ENCODE measurements at regions not wholly inside any gene's neighbourhood (a gene's known extent, or its start where the extent isn't known, plus 50 kb on each side); places are given as distances from the start of the nearest gene placed in this dataset.

- CTCF ChIA-PET, result no interaction called here
- Mint-ChIP-seq H3K27ac (no peak overlapping the region), H3K27me3 (ENCODE audit: low read depth) (no peaks in the 10 kb centered on the region), H3K36me3 (ENCODE audit: low read depth) (no peaks in the 10 kb centered on the region), H3K9me3 (ENCODE audit: insufficient read depth) (no peaks in the 10 kb centered on the region), H3K4me1 (ENCODE audit: low read depth) (no peaks in the 10 kb centered on the region), H3K4me3 (no peak overlapping the region)
- ATAC-seq (no peak), DNase-seq (no peak)
- POLR2A ChIA-PET, result no interaction called here
Measured at GRCh38 chr5:124044613-124045012, 532.6 kb downstream of the CSNK1G3 start.

- CTCF ChIA-PET, result no interaction called here
- POLR2A ChIA-PET, result no interaction called here
- no peaks in the 10 kb centered on the region for H3K27me3 Mint-ChIP-seq (ENCODE audit: low read depth)
- no peaks in the 10 kb centered on the region for H3K36me3 Mint-ChIP-seq (ENCODE audit: low read depth)
- H3K4me3 Mint-ChIP-seq, result no peak overlapping the region
- no peaks in the 10 kb centered on the region for H3K9me3 Mint-ChIP-seq (ENCODE audit: insufficient read depth)
- no peaks in the 10 kb centered on the region for H3K4me1 Mint-ChIP-seq (ENCODE audit: low read depth)
- H3K27ac Mint-ChIP-seq, result no peak overlapping the region
- DNase-seq (no peak), ATAC-seq (no peak)
Measured at GRCh38 chr5:124043456-124043855, 531.5 kb downstream of the CSNK1G3 start.

GRCh38 chr5:124040799-124041198, 528.8 kb downstream of the CSNK1G3 start:
- Mint-ChIP-seq H3K4me1 (ENCODE audit: low read depth) (no peaks in the 10 kb centered on the region), H3K27ac (no peak overlapping the region), H3K27me3 (ENCODE audit: low read depth) (no peaks in the 10 kb centered on the region), H3K4me3 (no peak overlapping the region), H3K36me3 (ENCODE audit: low read depth) (no peaks in the 10 kb centered on the region), H3K9me3 (ENCODE audit: insufficient read depth) (no peaks in the 10 kb centered on the region)
- POLR2A ChIA-PET, result no interaction called here
- DNase-seq (no peak), ATAC-seq (no peak)
- CTCF ChIA-PET, result no interaction called here

- Mint-ChIP-seq H3K27me3 (ENCODE audit: low read depth) (no peaks in the 10 kb centered on the region), H3K36me3 (ENCODE audit: low read depth) (no peaks in the 10 kb centered on the region), H3K4me3 (no peak overlapping the region), H3K4me1 (ENCODE audit: low read depth) (no peaks in the 10 kb centered on the region), H3K27ac (no peak overlapping the region), H3K9me3 (ENCODE audit: insufficient read depth) (no peaks in the 10 kb centered on the region)
- CTCF ChIA-PET, result no interaction called here
- ATAC-seq, result no peak
- POLR2A ChIA-PET, result no interaction called here
- DNase-seq, result no peak
Measured at GRCh38 chr5:124039410-124039809, 527.4 kb downstream of the CSNK1G3 start.

GRCh38 chr5:124036786-124037185, 524.8 kb downstream of the CSNK1G3 start:
- POLR2A ChIA-PET, result interaction anchor here (0.7 kb wide), 1 partner anchor 421 kb away, joined by 3 read pairs; no protein-coding TSS in a partner anchor
- DNase-seq (no peak), ATAC-seq (no peak)
- CTCF ChIA-PET, result no interaction called here
- H3K9me3 Mint-ChIP-seq (ENCODE audit: insufficient read depth), result no peaks in the 10 kb centered on the region
- no peaks in the 10 kb centered on the region for H3K4me1 Mint-ChIP-seq (ENCODE audit: low read depth)
- no peak overlapping the region for H3K4me3 Mint-ChIP-seq
- H3K36me3 Mint-ChIP-seq (ENCODE audit: low read depth), result no peaks in the 10 kb centered on the region
- no peak overlapping the region for H3K27ac Mint-ChIP-seq
- H3K27me3 Mint-ChIP-seq (ENCODE audit: low read depth), result no peaks in the 10 kb centered on the region

GRCh38 chr5:124034963-124035362, 523.0 kb downstream of the CSNK1G3 start:
- H3K27ac Mint-ChIP-seq, result no peak overlapping the region
- ChIA-PET CTCF (no interaction called here), POLR2A (no interaction called here)
- no peaks in the 10 kb centered on the region for H3K4me1 Mint-ChIP-seq (ENCODE audit: low read depth)
- ATAC-seq (no peak), DNase-seq (no peak)
- no peaks in the 10 kb centered on the region for H3K9me3 Mint-ChIP-seq (ENCODE audit: insufficient read depth)
- no peaks in the 10 kb centered on the region for H3K27me3 Mint-ChIP-seq (ENCODE audit: low read depth)
- no peaks in the 10 kb centered on the region for H3K36me3 Mint-ChIP-seq (ENCODE audit: low read depth)
- H3K4me3 Mint-ChIP-seq, result no peak overlapping the region

GRCh38 chr5:124034083-124034700, 522.2 kb downstream of the CSNK1G3 start:
- no peak overlapping the region for H3K4me3 Mint-ChIP-seq
- ATAC-seq (no peak), DNase-seq (no peak)
- CTCF ChIA-PET, result no interaction called here
- POLR2A ChIA-PET, result no interaction called here
- no peaks in the 10 kb centered on the region for H3K9me3 Mint-ChIP-seq (ENCODE audit: insufficient read depth)
- H3K36me3 Mint-ChIP-seq (ENCODE audit: low read depth), result no peaks in the 10 kb centered on the region
- no peaks in the 10 kb centered on the region for H3K4me1 Mint-ChIP-seq (ENCODE audit: low read depth)
- no peaks in the 10 kb centered on the region for H3K27me3 Mint-ChIP-seq (ENCODE audit: low read depth)
- no peak overlapping the region for H3K27ac Mint-ChIP-seq

- ATAC-seq, result no peak
- DNase-seq, result no peak
- H3K27ac Mint-ChIP-seq, result no peak overlapping the region
- no peaks in the 10 kb centered on the region for H3K9me3 Mint-ChIP-seq (ENCODE audit: insufficient read depth)
- no peaks in the 10 kb centered on the region for H3K4me1 Mint-ChIP-seq (ENCODE audit: low read depth)
- CTCF ChIA-PET, result no interaction called here
- no peaks in the 10 kb centered on the region for H3K36me3 Mint-ChIP-seq (ENCODE audit: low read depth)
- H3K27me3 Mint-ChIP-seq (ENCODE audit: low read depth), result no peaks in the 10 kb centered on the region
- no peak overlapping the region for H3K4me3 Mint-ChIP-seq
- POLR2A ChIA-PET, result no interaction called here
Measured at GRCh38 chr5:124030043-124030491, 518.1 kb downstream of the CSNK1G3 start.

- ATAC-seq (no peak), DNase-seq (no peak)
- Mint-ChIP-seq H3K36me3 (ENCODE audit: low read depth) (no peaks in the 10 kb centered on the region), H3K9me3 (ENCODE audit: insufficient read depth) (no peaks in the 10 kb centered on the region), H3K27ac (no peak overlapping the region), H3K27me3 (ENCODE audit: low read depth) (no peaks in the 10 kb centered on the region), H3K4me1 (ENCODE audit: low read depth) (no peaks in the 10 kb centered on the region), H3K4me3 (no peak overlapping the region)
- CTCF ChIA-PET, result no interaction called here
- POLR2A ChIA-PET, result no interaction called here
Measured at GRCh38 chr5:124027441-124027840, 515.5 kb downstream of the CSNK1G3 start.

- DNase-seq (no peak), ATAC-seq (no peak)
- POLR2A ChIA-PET, result no interaction called here
- CTCF ChIA-PET, result no interaction called here
- H3K36me3 Mint-ChIP-seq (ENCODE audit: low read depth), result no peaks in the 10 kb centered on the region
- no peak overlapping the region for H3K4me3 Mint-ChIP-seq
- H3K27ac Mint-ChIP-seq, result no peak overlapping the region
- peaks cover 2% of the 10 kb centered on the region for H3K9me3 Mint-ChIP-seq (ENCODE audit: insufficient read depth)
- H3K27me3 Mint-ChIP-seq (ENCODE audit: low read depth), result no peaks in the 10 kb centered on the region
- H3K4me1 Mint-ChIP-seq (ENCODE audit: low read depth), result no peaks in the 10 kb centered on the region
Measured at GRCh38 chr5:124025306-124025845, 513.4 kb downstream of the CSNK1G3 start.

- POLR2A ChIA-PET, result no interaction called here
Measured at GRCh38 chr5:124022966-124023365, 511.0 kb downstream of the CSNK1G3 start.

GRCh38 chr5:124021776-124022175, 509.8 kb downstream of the CSNK1G3 start:
- Mint-ChIP-seq H3K4me3 (no peak overlapping the region), H3K27me3 (ENCODE audit: low read depth) (no peaks in the 10 kb centered on the region), H3K36me3 (ENCODE audit: low read depth) (no peaks in the 10 kb centered on the region), H3K4me1 (ENCODE audit: low read depth) (no peaks in the 10 kb centered on the region), H3K27ac (no peak overlapping the region), H3K9me3 (ENCODE audit: insufficient read depth) (peaks cover 5% of the 10 kb centered on the region)
- DNase-seq, result no peak
- ATAC-seq, result no peak
- CTCF ChIA-PET, result no interaction called here
- POLR2A ChIA-PET, result no interaction called here

More at GRCh38 chr5:124022966-124023365, 511.0 kb downstream of the CSNK1G3 start:
- Mint-ChIP-seq H3K27ac (no peak overlapping the region), H3K4me1 (ENCODE audit: low read depth) (no peaks in the 10 kb centered on the region), H3K4me3 (no peak overlapping the region), H3K9me3 (ENCODE audit: insufficient read depth) (peaks cover 5% of the 10 kb centered on the region), H3K36me3 (ENCODE audit: low read depth) (no peaks in the 10 kb centered on the region), H3K27me3 (ENCODE audit: low read depth) (no peaks in the 10 kb centered on the region)
- CTCF ChIA-PET, result no interaction called here
- DNase-seq, result no peak
- no peak for ATAC-seq

- DNase-seq, result no peak
- H3K9me3 Mint-ChIP-seq (ENCODE audit: insufficient read depth), result peaks cover 5% of the 10 kb centered on the region
- no peaks in the 10 kb centered on the region for H3K4me1 Mint-ChIP-seq (ENCODE audit: low read depth)
- H3K27ac Mint-ChIP-seq, result no peak overlapping the region
- ATAC-seq, result no peak
- CTCF ChIA-PET, result no interaction called here
- POLR2A ChIA-PET, result no interaction called here
- no peaks in the 10 kb centered on the region for H3K27me3 Mint-ChIP-seq (ENCODE audit: low read depth)
- H3K4me3 Mint-ChIP-seq, result no peak overlapping the region
- H3K36me3 Mint-ChIP-seq (ENCODE audit: low read depth), result no peaks in the 10 kb centered on the region
Measured at GRCh38 chr5:124021066-124021641, 509.2 kb downstream of the CSNK1G3 start.

Measured in activated CD8-positive, alpha-beta T cell treated with anti-CD3 and anti-CD28 coated beads, Interleukin-2, amount 10 ng/mL, durations not matched to agents 7 days and 5 days (primary cell).